HG03064 (cell line): ENCODE measurements at regions not wholly inside any gene's neighbourhood (a gene's known extent, or its start where the extent isn't known, plus 50 kb on each side); places are given as distances from the start of the nearest gene placed in this dataset.

Experiments used
- ATAC-seq: cut with Tn5 transposase; IDR thresholded peaks from one replicate; pipeline ENCODE4 v1.9.1; 2021; ENCODE audit warnings: low read depth; ENCODE audit not compliant: unreplicated experiment

DNA sequence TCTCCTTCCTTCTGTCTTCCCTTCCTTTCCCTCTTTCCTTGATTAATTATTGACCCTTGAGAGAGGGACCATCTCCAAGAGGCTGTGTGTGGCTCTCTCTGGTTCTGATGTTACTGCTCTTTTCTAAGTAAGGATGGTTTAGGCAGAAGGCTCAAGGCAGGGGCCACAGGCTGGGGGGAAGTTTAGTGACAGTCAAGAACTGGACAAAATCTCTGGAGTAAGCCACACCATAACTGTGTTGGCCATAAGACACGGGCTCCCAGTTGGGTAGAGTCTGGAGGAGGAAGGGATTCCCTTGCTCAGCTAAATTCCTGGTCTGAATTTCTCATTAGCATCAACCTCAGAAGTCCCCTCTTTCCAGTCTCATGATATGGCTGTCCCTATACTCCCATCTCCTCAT lies 74.7 kb downstream of the BUD13 start:
- ATAC-seq, result no peak

- no peak for ATAC-seq
Observed at GRCh38 chr11:116697639-116698038, 75.1 kb downstream of the BUD13 start.

DNA sequence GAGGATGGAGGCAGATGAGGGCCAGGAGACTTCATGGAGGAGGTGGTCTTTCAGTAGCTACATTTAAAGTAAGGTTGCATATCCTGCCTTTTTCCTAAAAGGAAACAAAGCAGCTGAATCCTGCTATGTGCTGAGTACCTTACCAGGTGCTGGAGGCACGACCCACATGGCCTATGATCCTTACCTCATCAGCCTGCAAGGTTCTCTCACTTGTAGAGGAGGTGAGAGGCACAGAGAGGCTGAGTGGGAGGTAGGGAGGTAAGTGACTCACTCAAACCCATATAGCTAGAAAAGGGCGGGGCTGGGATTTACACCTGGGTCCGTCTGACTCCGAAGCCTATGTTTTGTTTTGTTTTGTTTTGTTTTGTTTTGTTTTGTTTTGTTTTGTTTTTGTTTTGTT lies 75.8 kb downstream of the BUD13 start:
- no peak for ATAC-seq

DNA sequence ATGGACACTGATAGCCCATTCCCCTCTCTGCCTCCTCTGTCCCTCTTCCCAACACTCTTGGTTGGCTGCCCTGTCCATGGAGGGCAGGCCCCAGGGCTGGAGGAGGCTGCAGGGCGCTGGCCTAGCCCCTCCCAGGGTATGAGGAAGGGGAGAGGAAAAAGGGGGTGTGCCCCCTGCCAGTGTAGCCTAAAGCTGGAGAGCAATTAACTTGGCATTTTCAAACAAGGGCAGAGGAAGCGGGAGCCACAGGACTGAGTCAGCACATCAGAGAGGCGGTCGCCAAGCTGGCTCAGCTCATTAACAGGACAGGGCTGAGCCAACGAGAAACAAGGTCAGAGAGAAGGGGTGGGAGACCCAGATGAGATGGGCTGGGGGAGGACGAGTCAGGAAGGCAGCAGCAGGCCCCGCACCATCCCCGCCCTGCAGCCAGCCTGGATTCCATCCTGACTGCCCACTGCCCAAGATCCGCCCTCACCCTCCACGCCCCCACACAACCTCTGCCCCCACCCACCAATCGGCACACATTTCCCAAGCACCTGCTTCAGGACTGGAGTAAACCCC lies 76.3 kb downstream of the BUD13 start:
- no peak for ATAC-seq

DNA sequence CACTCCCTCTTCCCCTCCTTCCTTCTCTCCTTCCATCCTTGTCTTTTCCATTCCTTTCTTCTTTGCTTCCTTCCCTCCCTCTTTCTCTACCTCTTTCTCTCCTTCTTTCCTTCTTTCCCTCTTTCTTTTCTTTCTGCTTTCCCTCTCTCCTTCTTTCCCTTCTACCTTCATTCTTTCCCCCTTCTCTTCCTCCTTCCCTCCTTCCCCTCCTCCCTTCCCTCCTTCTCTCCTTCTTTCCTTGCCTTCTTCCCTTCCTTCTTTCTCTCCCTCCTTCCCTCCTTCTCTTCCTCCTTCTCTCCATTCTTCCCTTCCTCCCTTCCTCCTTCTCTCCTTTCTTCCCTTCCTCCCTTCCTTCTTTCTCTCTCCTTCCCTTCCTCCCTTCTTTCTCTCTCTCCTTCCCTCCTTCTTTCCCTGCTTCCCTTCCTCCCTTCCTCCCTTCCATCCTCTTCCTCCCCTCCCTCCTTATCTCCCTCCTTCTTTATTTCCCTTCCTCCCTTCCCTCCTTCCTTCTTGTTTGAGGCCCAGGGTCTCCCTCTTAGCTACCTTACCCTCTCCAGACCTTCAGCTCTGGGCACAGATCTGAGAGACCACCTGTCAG lies 77.0 kb downstream of the BUD13 start:
- ATAC-seq, result no peak

GRCh38 chr11:116694815-116695590 lies 77.8 kb downstream of the BUD13 start:
- ATAC-seq, result no peak

DNA sequence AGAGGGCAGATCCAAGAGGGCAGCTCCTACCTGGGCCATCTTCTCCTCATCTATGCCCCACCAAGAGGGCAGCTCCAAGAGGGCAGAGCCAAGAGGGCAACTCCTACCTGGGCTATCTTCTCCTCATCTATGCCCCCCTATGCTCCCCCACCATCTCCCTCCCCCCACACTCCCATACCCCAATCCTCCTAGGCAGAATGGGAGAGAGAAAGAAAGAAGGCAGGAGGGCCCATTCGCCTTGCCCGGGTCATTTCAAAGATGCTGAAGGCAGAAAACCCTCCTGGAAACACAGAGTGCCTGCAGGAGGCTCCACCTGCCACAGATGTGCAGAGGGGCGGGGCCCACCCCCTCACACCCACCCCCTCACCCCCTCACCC lies 78.5 kb downstream of the BUD13 start:
- ATAC-seq, result no peak

GRCh38 chr11:116693593-116694348 lies 79.0 kb downstream of the BUD13 start:
- no peak for ATAC-seq

GRCh38 chr11:116693102-116693570 lies 79.7 kb downstream of the BUD13 start:
- no peak for ATAC-seq

- no peak for ATAC-seq
Observed at GRCh38 chr11:116692318-116693101, 80.3 kb downstream of the BUD13 start.

- ATAC-seq, result no peak
Observed at GRCh38 chr11:116691771-116692177, 81.0 kb downstream of the BUD13 start.

DNA sequence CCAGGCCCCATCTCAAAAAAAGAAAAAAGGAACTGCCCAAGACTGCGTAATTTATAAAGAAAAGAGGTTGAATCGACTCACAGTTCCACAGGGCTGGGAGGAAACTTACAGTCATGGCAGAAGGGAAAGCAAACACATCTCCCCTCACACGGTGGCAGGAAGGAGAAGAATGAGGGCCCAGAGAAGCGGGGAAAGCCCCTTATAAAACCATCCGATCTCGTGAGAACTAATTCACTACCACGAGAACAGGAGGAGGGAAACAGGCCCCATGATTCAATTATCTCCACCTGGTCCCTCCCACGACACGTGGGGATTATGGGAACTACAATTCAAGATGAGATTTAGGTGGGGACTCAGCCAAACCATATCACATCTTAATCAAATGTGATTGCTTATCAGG lies 82.2 kb downstream of the BUD13 start:
- no peak for ATAC-seq

DNA sequence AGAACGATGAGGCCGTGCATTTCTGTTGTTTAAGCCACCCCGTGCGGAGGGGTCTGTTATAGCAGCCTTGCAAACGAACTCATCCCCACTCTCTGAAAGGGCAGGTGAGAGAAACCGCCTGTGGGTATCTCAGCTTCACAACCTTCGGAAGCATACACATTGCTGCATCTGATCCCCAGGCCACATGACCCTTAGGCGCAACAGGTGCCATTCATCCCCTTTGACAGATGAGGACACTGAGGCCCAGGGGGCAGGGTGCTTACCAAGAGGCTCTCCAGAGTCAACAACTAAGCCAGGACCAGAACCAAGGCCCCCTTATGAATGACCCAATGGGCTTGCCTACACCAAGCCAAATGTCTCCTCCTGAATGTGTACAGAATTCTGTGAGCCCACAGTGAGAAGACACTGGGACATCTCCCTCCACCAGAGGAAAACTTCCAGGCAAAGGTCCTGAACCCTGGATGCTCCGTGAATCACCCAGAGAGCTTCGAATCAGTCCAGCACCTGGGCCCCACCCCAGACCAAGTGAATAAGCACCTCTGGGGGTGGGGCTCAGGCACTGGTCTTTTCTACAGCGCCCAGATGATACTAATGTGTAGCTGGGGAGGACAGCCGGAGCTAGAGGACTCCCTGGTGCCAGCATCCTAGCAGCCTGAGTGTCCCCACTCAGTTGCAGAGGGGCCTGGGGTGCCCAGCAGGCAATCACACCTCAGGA lies 83.2 kb downstream of the BUD13 start:
- no peak for ATAC-seq

DNA sequence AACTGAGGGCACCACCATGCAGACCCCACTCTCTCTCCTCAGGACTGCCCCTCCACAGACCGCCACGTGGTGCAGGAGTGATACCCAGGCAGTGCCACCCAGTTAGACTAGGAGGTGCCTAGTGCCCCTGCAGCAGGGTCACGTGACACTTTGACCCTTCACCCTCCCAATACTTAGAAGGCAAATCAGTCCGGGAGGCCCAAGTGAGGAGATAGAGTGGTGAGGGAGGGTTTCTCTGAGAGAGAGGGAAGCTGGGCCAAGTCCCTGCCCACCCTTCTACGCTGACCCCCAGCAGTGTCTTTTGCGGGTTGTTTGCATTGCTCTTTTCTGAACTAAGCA lies 84.6 kb downstream of the BUD13 start:
- ATAC-seq, result no peak

DNA sequence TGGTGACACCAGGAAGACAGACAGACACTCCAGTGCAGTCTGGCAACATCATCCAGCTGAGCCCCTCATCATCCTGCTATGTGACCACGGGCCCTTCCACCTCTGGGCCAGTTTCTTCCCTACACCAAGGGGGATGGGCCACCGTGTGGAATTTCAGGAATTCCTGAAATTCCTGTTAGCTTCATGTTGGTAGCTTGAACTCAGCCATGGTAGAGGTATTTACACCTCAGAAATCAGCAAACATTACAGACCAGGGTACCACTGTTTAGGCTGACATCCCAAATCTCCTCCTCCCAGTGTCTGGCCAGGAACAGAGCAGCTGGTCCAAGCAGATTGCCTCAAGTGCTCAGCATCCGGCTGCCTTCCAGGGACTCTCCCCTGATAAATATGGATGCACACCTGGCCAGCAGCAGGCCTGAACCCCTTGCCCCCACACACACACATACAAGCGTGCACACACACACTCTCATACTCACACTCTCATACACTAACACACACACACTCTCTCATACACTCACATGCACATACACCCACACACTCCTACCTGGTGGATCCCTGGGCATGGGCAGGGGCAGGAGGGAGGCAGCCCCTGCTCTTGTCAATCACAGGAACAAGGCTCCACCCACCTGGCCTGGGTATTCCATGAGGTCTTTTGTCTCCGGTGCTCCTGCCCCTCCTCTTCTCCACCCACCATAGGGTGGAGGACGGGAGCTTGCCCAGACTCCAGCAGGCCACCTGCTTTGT lies 85.2 kb downstream of the BUD13 start:
- ATAC-seq, result no peak

DNA sequence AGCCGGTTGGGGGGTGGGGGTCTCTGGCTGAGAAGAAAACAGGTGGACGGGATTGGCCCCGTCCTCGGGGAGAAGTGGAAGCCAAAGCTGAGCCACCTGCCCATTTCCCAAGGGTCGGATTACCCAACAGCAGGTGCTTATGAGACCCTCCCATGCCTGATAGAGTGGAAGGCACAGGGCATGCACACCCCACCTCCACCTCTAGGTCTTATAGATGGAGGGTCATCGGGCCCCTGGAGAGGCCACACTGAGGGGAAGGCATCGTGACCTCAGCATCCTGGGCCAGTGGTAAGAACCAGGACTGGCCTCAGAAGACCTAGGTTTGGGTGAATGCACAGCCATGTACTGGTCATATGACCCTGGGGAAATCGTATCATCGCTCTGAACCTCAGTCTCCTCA lies 85.9 kb downstream of the BUD13 start:
- no peak for ATAC-seq

DNA sequence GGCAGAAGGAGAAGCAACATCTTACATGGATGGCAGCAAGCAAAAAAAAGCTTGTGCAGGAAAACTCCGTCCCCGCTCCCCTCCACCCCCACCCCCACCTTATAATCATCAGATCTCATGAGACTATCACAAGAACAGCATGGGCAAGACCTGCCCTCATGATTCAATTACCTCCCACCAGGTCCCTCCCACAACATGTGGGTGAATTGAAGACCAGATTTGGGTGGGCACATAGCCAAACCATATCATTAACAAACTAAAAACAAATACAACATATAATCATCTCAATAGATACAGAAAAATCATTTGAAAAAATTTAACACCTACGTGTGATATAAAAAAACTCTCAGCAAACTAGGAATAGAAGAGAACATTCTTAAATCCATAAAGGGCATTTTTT lies 88.8 kb downstream of the BUD13 start:
- no peak for ATAC-seq

- no peak for ATAC-seq
Observed at GRCh38 chr11:116680349-116681125, 92.2 kb downstream of the BUD13 start.

DNA sequence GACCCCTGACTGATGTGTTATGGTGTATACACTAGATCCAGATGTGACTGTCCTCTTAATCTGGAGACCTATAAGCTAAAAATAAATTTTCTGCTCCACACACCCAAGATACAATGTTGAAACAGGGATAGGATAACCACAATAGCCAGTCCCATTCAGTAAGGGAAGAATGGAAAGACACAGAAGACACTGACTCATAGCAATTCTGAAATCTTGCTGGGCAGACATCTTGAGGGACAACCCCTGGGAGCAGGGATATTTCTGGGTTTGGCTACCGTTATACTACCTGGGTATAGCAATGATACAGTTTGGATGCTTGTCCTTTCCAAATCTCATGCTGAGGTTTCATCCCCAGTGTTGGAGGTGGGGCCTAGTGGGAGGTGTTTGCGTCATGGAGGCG lies 93.9 kb downstream of the BUD13 start:
- ATAC-seq, result no peak
